HG02852 (cell line): ENCODE measurements at regions not wholly inside any gene's neighbourhood (a gene's known extent, or its start where the extent isn't known, plus 50 kb on each side); places are given as distances from the start of the nearest gene placed in this dataset.
"Not testable (repeated sequence)": the region's sequence is repeated elsewhere in the genome, so short reads cannot be mapped to it uniquely, and the experiment has no call there.

Source experiments
- ATAC-seq: cut with Tn5 transposase; IDR thresholded peaks from one replicate; pipeline ENCODE4 v1.9.1; 2021; ENCODE audit warnings: mild to moderate bottlenecking, moderate library complexity; ENCODE audit not compliant: unreplicated experiment

DNA sequence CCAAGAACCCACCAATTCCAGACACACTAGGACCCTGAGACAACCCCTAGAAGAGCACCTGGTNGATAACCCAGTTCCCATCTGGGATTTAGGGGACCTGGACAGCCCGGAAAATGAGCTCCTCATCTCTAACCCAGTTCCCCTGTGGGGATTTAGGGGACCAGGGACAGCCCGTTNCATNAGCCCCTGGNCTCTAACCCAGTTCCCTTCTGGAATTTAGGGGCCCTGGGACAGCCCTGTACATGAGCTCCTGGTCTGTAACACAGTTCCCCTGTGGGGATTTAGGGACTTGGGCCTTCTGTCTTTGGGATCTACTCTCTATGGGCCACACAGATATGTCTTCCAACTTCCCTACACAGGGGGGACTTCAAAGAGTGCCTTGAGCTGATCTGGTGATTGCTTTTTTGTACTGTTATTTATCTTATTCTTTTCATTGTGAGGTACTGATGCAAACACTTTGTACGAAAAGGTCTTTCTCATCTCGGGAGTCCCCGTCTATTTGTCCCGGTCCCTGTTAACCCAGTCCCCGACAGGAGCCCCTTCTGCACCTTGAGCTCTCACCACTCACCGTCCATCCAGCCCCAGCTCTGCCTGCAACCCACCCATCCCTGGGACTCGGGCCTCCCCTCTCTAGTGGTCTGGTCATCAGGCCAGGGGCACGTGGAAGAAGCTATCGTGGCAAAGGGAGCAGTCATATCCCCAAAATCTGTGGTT lies 58.2 kb upstream of the PLCXD1 start:
- ATAC-seq = not testable (repeated sequence)

GRCh38 chrX:223514-223854 lies 57.7 kb upstream of the PLCXD1 start:
- ATAC-seq = not testable (repeated sequence)

DNA sequence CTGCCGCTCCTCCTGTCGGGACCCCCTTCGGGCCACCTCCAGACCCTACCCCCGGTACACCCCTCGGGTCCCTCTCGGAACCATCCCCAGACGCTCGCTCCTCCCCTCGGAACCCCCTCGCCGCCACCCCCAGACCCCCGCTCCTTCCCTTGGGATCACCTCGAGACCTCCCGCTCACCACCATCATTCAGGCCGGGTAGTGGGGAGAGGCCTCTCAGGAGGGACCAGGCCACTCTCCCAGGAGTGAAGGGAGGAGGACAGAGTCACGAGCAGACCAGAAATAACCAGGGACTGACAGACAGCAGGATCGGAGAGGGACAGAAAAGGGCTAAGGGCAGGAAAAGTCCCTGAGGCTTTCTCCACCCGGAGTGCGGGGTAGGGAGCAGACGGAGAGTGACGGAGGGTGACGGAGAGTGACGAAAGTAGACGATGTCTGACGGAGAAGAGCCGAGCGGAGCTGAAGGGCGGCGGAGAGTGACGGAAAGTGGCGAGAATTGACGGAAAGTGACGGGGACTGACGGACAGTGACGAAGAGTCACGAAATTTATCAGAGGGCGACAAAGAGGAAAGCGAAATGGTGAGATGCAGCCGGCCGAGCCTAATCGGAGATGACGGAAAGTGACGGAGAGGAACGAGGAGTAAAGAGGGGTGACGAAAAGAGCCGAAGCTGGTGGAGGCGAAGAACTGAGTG lies 54.6 kb upstream of the PLCXD1 start:
- ATAC-seq = peak; percentile 73

DNA sequence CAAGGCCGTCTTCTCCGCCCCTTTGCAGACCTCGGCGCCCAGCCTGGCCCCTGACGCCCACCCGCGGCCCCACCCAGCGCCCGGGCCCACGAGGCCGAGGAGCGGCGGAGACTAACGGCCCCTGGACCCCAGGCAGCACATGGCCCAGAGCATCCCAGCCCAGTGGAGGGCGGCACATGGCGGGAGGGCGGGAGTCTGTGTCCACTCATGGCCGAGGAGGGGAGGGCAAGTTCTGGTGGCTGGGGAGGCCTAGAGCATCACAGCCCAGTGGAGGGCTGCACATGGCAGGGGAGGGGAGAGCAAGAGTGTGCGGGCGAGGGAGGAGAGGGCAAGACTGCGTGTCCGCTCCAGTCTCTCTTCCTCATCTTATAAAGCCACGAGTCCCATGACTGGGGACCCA lies 53.8 kb upstream of the PLCXD1 start:
- ATAC-seq = not testable (repeated sequence)
